GM19395 (cell line): ENCODE measurements at regions not wholly inside any gene's neighbourhood (a gene's known extent, or its start where the extent isn't known, plus 50 kb on each side); places are given as distances from the start of the nearest gene placed in this dataset.

Source experiments
- ATAC-seq: cut with Tn5 transposase; IDR thresholded peaks from one replicate; pipeline ENCODE4 v1.9.1; 2021; ENCODE audit warnings: mild to moderate bottlenecking, moderate library complexity; ENCODE audit not compliant: unreplicated experiment

- no peak for ATAC-seq
These were observed 379.1 kb downstream of the ANKRD50 start for GRCh38 chr4:124333466-124333865.

DNA sequence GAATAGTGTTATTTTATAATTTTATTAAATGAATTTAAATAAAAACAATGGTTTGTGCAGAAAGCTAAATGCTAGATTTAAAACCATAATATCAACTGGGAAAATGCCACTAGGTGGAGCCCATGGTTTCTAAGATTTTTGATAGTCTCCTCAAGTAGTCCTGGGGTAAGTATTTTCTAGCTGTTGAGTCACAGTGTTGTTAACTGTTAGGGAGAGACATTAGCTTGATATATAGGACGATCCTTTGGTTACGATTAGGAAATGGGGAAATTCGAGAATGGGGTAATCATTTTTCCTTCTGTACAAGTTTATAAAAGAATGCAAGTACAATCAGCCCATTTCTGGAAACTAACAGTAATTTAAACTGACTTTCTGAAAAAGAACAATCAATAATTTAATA is 378.4 kb downstream of the ANKRD50 start:
- ATAC-seq: no peak

DNA sequence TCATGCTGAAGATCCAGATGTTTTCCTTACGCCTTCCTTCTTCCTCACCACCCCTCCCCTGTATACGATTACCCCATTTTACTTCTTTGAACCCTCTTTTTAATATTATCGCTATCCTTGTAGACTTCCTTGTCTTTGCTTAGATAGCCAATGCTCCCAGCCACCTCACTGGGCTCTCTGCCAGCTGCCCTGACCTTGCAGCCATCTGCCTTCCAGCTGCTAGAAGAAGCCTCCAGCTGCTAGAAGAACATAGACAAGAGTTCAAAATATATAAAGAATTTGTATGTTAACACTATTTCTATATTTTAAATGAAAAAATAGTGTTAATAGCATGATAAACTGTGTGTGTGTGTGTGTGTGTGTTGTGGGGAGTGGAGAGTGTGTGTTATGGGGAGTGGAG is 374.7 kb downstream of the ANKRD50 start:
- ATAC-seq: no peak

GRCh38 chr4:124343661-124344171 is 368.8 kb downstream of the ANKRD50 start:
- no peak for ATAC-seq

- no peak for ATAC-seq
These were observed 339.6 kb downstream of the ANKRD50 start for GRCh38 chr4:124372916-124373315.

DNA sequence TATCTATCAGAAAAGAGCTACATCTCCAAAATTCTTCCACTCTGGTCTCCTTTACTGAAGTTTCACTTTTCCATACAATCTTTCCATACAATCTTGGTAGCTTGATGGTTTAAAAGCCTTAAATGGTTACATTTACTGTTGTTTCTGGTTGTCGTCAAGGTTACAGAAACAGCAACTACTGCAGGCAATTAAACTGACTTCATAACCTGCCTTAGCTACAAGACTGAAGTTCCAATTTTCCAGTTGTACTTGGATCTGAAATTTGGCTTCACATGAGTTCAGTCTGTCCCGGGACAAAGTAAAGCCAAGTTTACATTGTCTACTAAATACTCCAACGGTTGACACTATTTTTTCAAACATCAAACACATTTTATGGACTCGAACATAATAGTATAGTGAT is 326.4 kb downstream of the ANKRD50 start:
- ATAC-seq: no peak

GRCh38 chr4:124386648-124387047 is 325.9 kb downstream of the ANKRD50 start:
- no peak for ATAC-seq

DNA sequence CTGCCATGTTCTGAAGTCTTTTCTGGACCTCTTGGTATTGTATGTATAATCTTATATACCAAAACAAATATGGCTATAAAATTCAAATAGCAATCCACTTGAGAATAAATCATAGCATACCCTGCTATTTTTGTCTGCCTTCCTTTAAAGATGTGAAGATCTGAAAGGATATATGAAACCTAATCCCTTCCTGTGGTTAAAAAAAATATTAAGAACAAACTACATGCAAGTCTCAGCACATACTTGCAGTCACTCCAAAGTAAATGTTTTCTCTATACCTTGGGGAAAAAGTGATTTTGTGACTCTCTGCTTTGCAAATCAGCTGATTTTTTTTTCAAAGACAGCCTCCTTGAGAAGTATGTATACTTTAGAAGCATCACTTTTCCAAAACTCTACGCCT is 322.9 kb downstream of the ANKRD50 start:
- ATAC-seq: no peak

DNA sequence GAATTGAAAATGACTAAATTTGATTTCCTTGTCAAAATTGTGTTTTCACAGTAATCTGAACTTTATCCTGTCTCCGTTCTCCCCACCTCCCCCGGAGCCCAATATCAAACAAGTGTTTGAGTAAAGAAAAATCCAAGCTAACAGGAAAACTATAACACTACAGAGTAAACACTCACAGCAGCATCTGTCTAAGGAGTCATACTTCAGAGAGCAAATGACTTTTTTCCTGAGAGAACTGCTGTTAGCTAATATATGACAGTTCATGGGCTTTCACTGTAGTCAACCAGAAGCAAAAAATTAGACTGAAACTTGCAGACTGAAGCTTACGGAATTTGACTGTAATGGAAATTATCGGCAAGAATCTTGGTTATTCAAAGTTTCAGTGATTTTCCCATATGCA is 321.7 kb downstream of the ANKRD50 start:
- no peak for ATAC-seq

- no peak for ATAC-seq
These were observed 316.2 kb downstream of the ANKRD50 start for GRCh38 chr4:124396333-124396732.

DNA sequence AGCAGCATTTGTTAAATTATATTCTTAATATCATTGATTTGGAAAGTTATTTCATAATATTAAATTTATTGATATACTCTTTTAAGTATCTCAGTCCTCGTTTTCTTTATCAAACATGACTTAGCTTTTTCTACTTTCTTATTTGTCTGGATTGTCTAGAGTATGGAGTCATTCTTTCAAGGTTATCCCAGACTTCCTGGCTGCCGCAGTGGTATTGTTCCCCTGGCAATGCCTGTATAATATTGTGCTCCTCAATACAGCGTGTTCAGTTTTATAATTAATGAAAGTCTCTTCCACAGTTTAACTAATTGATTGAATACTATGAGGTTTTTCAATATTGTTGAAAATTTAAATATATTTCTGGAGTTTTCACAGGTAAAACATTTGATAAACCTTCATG is 310.9 kb downstream of the ANKRD50 start:
- no peak for ATAC-seq

DNA sequence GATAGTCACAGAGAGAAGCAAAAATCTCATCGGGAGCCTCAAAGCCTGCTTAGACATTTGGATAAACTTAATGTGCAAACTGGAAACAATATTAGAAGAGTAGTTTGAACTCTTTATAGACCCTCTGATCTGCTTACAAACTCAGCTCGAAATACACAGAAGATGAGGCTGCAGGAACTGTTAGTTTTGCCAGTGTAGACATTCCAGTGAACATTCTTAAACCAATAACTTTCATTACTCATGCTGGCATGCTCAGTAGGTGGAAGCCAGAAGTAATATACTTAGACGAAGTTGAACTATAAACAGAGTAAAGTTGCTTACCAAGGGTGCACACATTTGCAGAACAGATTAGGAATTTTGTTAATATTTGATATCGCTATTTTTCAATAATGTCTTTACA is 303.5 kb downstream of the ANKRD50 start:
- no peak for ATAC-seq

DNA sequence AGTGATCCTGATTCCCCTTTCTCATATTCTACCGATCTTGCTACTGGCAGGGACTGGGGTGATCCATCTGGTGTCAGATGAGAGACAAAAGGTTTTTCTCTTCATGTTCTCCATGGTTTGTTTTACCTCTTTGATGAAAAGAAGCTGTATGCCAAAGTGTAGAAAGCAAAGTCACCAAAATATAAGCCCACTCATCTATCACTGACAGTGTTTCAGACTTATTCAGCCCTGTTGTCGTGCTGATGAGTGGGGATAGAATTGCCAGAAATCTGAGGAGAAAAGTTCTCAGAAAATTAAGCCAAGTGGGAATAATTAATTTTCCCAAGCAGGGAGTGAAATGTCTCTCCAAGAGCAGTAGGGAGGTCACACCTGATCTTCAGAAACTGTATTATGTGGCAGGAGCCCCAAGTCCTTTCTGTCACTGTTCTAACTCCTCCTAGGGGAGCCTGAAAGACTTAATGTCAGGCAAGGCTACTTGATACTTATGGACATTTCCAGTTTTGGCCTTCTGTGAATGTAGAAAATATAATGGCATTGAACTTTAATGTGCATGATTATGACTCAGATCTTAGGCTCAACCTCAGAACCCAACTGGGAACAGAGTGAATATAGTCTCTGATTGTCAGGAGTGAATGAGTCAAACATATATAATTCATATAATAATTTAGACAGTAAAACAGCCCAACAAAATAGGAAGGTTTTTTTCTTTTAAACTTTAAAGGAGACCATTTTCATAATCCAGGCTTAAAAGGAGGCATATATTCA is 298.1 kb downstream of the ANKRD50 start:
- ATAC-seq: no peak

DNA sequence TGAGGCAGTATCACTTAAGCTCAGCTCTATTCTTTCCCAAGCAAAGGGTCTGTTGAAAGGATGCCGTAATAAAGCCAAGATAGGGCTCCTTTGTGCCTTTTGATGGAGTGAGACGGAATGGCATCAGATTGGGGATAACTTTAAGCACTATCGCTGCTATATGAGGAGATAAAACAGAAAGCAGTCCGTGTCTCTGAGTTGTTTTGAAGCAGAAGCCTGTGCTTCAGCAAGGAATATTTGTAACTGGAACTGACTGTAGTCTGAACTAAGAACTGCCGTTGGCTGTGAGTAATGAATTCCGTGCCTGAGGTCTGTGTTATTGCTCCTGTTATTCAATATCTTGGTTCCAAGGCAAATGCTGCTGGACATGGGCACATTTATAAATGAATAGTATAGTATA is 297.4 kb downstream of the ANKRD50 start:
- ATAC-seq: no peak

- ATAC-seq: no peak
These were observed 295.2 kb downstream of the ANKRD50 start for GRCh38 chr4:124417371-124417770.

DNA sequence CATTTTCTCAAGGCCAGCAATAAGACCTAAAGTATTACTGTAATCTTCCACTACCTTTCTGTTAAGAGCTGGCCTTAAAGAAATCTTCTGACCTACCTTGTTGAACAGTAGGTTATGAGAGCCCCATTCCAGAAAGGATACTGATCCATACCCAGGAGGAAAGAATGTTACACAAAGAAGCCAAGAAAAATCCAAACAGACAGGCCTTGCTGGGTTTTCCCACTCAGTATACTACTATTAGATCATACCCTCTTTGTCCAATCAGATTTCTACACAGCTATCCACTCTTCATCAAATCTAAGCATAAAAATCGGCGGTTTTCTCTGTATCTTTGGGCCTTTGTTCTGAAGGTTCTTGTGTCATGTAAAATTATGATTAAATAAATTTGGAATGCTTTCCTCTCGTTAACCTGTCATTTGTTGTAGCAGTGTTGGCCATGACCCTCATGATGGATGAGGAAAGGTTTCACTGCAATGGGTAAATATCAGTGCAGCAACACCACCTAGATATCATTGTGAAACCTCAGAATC is 292.3 kb downstream of the ANKRD50 start:
- no peak for ATAC-seq

GRCh38 chr4:124423160-124423559 is 289.4 kb downstream of the ANKRD50 start:
- ATAC-seq: no peak

- ATAC-seq: no peak
These were observed 286.3 kb downstream of the ANKRD50 start for GRCh38 chr4:124426279-124426678.

- ATAC-seq: no peak
These were observed 285.3 kb downstream of the ANKRD50 start for GRCh38 chr4:124427095-124427767.

DNA sequence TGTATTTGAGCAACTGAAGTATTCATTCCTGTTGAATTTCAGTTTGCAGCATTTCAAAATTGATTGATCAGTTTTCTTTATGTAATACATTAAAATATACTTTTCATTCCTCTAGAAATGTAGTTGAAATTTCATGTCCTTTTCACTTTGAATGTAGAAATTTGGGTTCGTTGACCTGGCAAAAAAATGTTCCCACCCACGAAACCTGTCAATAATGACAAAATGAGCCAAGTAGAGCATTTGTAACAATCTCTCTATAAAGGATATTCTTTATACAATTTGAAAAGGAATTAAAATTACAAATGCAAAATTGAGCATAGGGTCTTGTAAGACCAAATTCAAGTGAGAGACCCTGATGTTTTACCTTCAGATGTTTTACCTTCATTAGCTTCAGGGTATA is 283.9 kb downstream of the ANKRD50 start:
- ATAC-seq: no peak

- no peak for ATAC-seq
These were observed 282.7 kb downstream of the ANKRD50 start for GRCh38 chr4:124429746-124430250.

- no peak for ATAC-seq
These were observed 280.8 kb downstream of the ANKRD50 start for GRCh38 chr4:124431653-124432192.
